Subcutaneous abdominal adipose tissue (tissue), 5 donors: ENCODE measurements at regions not wholly inside any gene's neighbourhood (a gene's known extent, or its start where the extent isn't known, plus 50 kb on each side); places are given as distances from the start of the nearest gene placed in this dataset.
"Not testable (repeated sequence)": the region's sequence is repeated elsewhere in the genome, so short reads cannot be mapped to it uniquely, and the experiment has no call there.

Experiments used
- H3K27ac ChIP-seq: one replicate; pipeline ENCODE4 v1.7.0; 2013; ENCODE audit warnings: low read depth, mild to moderate bottlenecking, inconsistent platforms, low read length, moderate library complexity
- H3K27me3 ChIP-seq, 5 donors: one replicate each; pipeline ENCODE4 v1.7.0; 2013; ENCODE audit warnings: low read length in 5 of 5, inconsistent platforms in 1 of 5; ENCODE audit not compliant: control insufficient read depth in 5 of 5, insufficient read depth in 4 of 5
- H3K36me3 ChIP-seq, 5 donors: one replicate each; pipeline ENCODE4 v1.7.0; 2013; ENCODE audit warnings: low read length in 5 of 5; ENCODE audit not compliant: control insufficient read depth in 5 of 5, insufficient read depth in 5 of 5
- H3K4me1 ChIP-seq, 5 donors: one replicate each; pipeline ENCODE4 v1.7.0; 2013; ENCODE audit warnings: low read length in 5 of 5, mild to moderate bottlenecking in 3 of 5, moderate library complexity in 1 of 5; ENCODE audit not compliant: control insufficient read depth in 5 of 5, insufficient read depth in 5 of 5
- H3K4me3 ChIP-seq, 5 donors: one replicate each; pipeline ENCODE4 v1.7.0; 2013; ENCODE audit warnings: low read length in 5 of 5, low read depth in 1 of 5
- H3K9ac ChIP-seq, 5 donors: one replicate each; pipeline ENCODE4 v1.7.0; 2013; ENCODE audit warnings: low read length in 5 of 5, mild to moderate bottlenecking in 4 of 5, moderate library complexity in 3 of 5
- H3K9me3 ChIP-seq, 5 donors: one replicate each; pipeline ENCODE4 v1.7.0; 2013; ENCODE audit warnings: low read length in 5 of 5; ENCODE audit not compliant: control insufficient read depth in 5 of 5
- donor health status: healthy.
- donor health status: healthy.
- donor health status: healthy.
- donor health status: healthy.
- donor health status: healthy.

GRCh38 chr5:27144456-27144855 lies 106.1 kb upstream of the CDH9 start:
- H3K36me3 ChIP-seq, result no peaks in the 10 kb centered on the region
- no peaks in the 10 kb centered on the region for H3K27me3 ChIP-seq
- H3K9ac ChIP-seq, result no peak overlapping the region
- H3K9me3 ChIP-seq, result no peaks in the 10 kb centered on the region
- H3K27ac ChIP-seq, result no peak overlapping the region
- H3K4me1 ChIP-seq, result no peaks in the 10 kb centered on the region
- no peak overlapping the region for H3K4me3 ChIP-seq

- no peaks in the 10 kb centered on the region for H3K4me1 ChIP-seq
- no peak overlapping the region for H3K9ac ChIP-seq
Observed at GRCh38 chr5:27140831-27141230, 102.4 kb upstream of the CDH9 start.

GRCh38 chr5:27130587-27130986 lies 92.2 kb upstream of the CDH9 start:
- H3K4me1 ChIP-seq, result no peaks in the 10 kb centered on the region
- no peaks in the 10 kb centered on the region for H3K27me3 ChIP-seq
- H3K9ac ChIP-seq, result no peak overlapping the region
- H3K27ac ChIP-seq, result no peak overlapping the region
- no peaks in the 10 kb centered on the region for H3K9me3 ChIP-seq
- no peak overlapping the region for H3K4me3 ChIP-seq
- H3K36me3 ChIP-seq, result no peaks in the 10 kb centered on the region

More at GRCh38 chr5:27140831-27141230, 102.4 kb upstream of the CDH9 start:
- Histone ChIP-seq H3K36me3 (no peaks in the 10 kb centered on the region), H3K27me3 (no peaks in the 10 kb centered on the region), H3K27ac (no peak overlapping the region), H3K4me3 (no peak overlapping the region), H3K9me3 (peaks cover 0 to 6% (median 0%) of the 10 kb centered on the region in 5 donors)

GRCh38 chr5:27129926-27130325 lies 91.5 kb upstream of the CDH9 start:
- no peaks in the 10 kb centered on the region for H3K9me3 ChIP-seq
- H3K27ac ChIP-seq, result no peak overlapping the region
- H3K4me1 ChIP-seq, result no peaks in the 10 kb centered on the region
- H3K4me3 ChIP-seq, result no peak overlapping the region
- H3K27me3 ChIP-seq, result no peaks in the 10 kb centered on the region
- H3K9ac ChIP-seq, result no peak overlapping the region
- H3K36me3 ChIP-seq, result no peaks in the 10 kb centered on the region

- Histone ChIP-seq H3K27me3 (no peaks in the 10 kb centered on the region), H3K27ac (no peak overlapping the region), H3K9ac (no peak overlapping the region), H3K4me1 (no peaks in the 10 kb centered on the region), H3K4me3 (no peak overlapping the region), H3K36me3 (no peaks in the 10 kb centered on the region), H3K9me3 (no peaks in the 10 kb centered on the region)
Observed at GRCh38 chr5:27125856-27126255, 87.5 kb upstream of the CDH9 start.

- Histone ChIP-seq H3K36me3 (no peaks in the 10 kb centered on the region), H3K4me1 (no peaks in the 10 kb centered on the region), H3K4me3 (no peak overlapping the region), H3K27me3 (no peaks in the 10 kb centered on the region), H3K27ac (no peak overlapping the region), H3K9ac (no peak overlapping the region), H3K9me3 (peaks cover 0 to 3% (median 0%) of the 10 kb centered on the region in 5 donors)
Observed at GRCh38 chr5:27124590-27124989, 86.2 kb upstream of the CDH9 start.

GRCh38 chr5:27119736-27120321 lies 81.4 kb upstream of the CDH9 start:
- not testable (repeated sequence) for H3K27me3 ChIP-seq, H3K36me3 ChIP-seq, H3K4me3 ChIP-seq, H3K9me3 ChIP-seq, H3K9ac ChIP-seq, H3K4me1 ChIP-seq, H3K27ac ChIP-seq

- no peak overlapping the region for H3K9ac ChIP-seq
- H3K9me3 ChIP-seq, result no peaks in the 10 kb centered on the region
- no peaks in the 10 kb centered on the region for H3K36me3 ChIP-seq
- no peak overlapping the region for H3K4me3 ChIP-seq
- H3K27ac ChIP-seq, result no peak overlapping the region
- no peaks in the 10 kb centered on the region for H3K4me1 ChIP-seq
- H3K27me3 ChIP-seq, result no peaks in the 10 kb centered on the region
Observed at GRCh38 chr5:27103486-27103885, 65.1 kb upstream of the CDH9 start.

GRCh38 chr5:27095761-27096160 lies 57.4 kb upstream of the CDH9 start:
- H3K36me3 ChIP-seq, H3K27ac ChIP-seq, H3K9me3 ChIP-seq, H3K27me3 ChIP-seq, H3K4me1 ChIP-seq, H3K9ac ChIP-seq, H3K4me3 ChIP-seq: not testable (repeated sequence)

- Histone ChIP-seq H3K27ac (no peak overlapping the region), H3K4me3 (no peak overlapping the region), H3K9me3 (no peaks in the 10 kb centered on the region), H3K9ac (no peak overlapping the region), H3K4me1 (no peaks in the 10 kb centered on the region), H3K36me3 (no peaks in the 10 kb centered on the region), H3K27me3 (no peaks in the 10 kb centered on the region)
Observed at GRCh38 chr5:27093279-27093678, 54.9 kb upstream of the CDH9 start.

- Histone ChIP-seq H3K4me1 (no peaks in the 10 kb centered on the region), H3K9me3 (peaks cover 0 to 3% (median 0%) of the 10 kb centered on the region in 5 donors), H3K27me3 (no peaks in the 10 kb centered on the region), H3K9ac (no peak overlapping the region), H3K4me3 (no peak overlapping the region), H3K36me3 (no peaks in the 10 kb centered on the region), H3K27ac (no peak overlapping the region)
Observed at GRCh38 chr5:27091858-27092257, 53.5 kb upstream of the CDH9 start.
